GM19099 (cell line): ENCODE measurements at regions not wholly inside any gene's neighbourhood (a gene's known extent, or its start where the extent isn't known, plus 50 kb on each side); places are given as distances from the start of the nearest gene placed in this dataset.

Experiments used
- POLR2A ChIP-seq: IDR thresholded peaks from 3 replicates; pipeline ENCODE4 v1.6.1; 2011; ENCODE audit warnings: low read depth; ENCODE audit not compliant: insufficient read length; ENCODE audit errors: extremely low read depth

- TF ChIP-seq POLR2A = no peak
Observed at GRCh38 chr20:60108397-60108796, 150.2 kb downstream of the CDH26 start.

DNA sequence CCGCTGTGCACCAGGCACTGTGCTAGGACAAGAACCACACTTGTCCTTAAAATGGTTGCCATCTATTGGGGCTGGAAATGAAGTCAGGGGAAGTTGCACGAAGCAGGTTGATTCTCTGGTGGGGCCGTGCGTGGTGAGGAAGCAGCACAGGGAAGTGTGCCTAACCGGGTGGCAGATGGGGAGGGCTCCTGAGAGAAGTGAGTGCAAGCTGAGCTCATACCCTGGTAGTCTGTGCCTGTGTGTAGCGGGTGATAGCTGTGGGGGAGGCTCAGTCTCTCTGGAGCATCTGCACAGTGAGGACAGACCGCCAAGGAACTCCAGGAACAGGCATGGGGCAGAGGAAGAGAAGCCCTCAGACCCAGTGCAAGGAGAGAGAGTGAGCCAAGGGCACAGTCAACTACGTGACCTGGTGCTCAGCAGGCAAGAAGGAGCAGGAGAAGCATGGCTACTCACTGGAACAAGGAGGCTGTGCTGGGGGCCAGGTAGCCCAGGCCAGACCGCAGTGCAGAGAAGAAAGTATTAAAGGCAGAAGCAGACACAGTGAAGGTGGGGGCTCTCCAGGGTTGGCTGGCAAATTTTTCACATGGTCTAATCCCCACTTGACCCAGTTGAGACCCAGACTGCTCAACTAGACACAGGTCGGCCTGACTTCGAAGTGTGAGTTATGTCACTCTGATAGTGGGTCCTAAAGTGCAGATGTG lies 155.0 kb downstream of the CDH26 start:
- TF ChIP-seq POLR2A = no peak

- TF ChIP-seq POLR2A = no peak
Observed at GRCh38 chr20:60113771-60114170, 155.5 kb downstream of the CDH26 start.

DNA sequence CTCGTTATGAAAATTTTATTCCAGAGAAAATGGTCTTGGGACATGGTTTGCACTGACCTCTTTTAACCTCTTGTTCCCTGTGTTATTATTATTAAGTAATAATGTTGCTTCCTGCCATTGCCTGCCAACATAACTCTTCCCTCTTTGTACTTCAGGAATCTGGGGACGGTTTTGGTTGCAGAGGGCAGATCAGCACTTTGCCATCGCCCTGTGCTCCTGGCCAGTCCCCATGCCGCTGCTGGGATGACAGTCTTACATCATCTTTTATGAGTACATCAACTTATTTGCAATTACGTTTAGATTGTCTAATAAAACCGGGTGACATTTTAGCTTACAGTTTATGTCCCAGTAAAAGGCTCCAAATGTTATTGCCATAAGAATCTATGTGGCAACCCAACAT lies 157.2 kb downstream of the CDH26 start:
- no peak for TF ChIP-seq POLR2A

DNA sequence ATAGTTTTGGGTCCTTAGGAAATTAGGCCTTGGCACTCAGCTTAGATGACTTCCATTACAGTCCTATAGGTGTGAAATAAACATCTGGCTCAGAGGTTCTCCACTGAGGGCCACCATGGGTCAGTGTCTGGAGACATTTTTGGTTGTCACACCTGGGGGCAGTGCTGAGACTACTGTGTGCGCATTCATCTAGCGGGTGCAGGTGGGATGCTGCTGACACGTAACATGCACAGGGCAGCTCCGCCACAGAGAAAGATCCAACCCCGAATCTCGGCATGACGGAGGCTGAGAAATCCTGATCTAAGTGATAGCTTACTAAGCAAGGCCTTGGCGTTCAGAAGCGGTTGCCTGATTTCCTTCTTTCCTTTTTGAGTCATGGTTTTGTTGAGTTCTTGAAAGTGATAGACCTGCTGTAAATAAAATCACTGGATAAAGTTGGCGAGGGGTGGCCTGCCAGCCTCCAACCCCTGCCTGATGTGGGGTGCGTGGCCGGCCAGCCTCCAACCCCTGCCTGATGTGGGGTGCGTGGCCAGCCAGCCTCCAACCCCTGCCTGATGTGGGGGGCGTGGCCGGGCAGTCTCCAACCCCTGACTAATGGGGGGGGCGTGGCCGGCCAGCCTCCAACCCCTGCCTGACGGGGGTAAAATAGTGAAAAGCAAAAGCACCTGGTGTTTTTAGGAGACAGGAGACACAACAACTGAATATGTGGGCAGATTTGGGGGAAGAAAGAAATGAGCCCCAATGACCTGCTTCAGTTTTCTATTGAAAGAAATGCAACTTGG lies 158.1 kb downstream of the CDH26 start:
- TF ChIP-seq POLR2A = no peak

DNA sequence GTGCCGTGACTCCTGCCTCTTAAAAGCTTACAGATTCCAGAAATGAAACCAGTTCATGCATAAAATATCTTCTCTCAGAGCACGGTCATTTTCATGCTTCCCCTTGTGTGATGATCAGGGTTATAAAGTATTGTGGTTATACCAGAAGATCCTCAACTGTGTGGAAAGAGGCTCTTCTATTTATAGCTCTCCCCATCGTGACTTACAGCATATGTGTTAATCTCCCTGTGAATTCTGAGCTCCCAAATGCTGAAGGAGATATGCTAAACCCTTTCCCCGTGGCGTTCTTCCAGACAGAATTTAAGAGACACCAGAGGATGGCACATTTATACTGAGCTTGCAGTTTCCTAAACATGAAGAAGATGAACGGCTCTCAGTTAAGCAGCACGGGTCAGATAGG lies 158.8 kb downstream of the CDH26 start:
- TF ChIP-seq POLR2A = no peak

- TF ChIP-seq POLR2A = no peak
Observed at GRCh38 chr20:60121903-60122302, 163.7 kb downstream of the CDH26 start.

GRCh38 chr20:60122671-60123070 lies 164.4 kb downstream of the CDH26 start:
- TF ChIP-seq POLR2A = no peak

DNA sequence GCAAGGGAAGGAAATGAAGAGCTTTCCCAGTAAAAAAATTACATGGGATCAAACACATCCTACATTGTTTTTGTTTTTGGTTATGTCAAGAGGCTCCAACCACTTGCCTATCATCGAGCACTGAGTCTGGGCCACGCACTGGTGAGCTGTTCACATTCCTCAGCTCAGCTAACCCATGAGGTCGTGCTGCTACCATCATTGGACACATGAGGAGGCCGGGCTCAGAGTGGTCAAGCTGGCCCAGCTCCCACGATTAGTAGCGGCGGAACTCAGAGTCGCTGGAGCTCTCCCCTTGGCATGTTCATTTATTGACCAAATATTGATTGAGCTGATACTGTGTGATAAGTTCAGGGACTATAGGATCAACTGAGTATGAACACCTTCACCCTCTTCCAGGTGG lies 164.9 kb downstream of the CDH26 start:
- no peak for TF ChIP-seq POLR2A

GRCh38 chr20:60123652-60124051 lies 165.4 kb downstream of the CDH26 start:
- no peak for TF ChIP-seq POLR2A

DNA sequence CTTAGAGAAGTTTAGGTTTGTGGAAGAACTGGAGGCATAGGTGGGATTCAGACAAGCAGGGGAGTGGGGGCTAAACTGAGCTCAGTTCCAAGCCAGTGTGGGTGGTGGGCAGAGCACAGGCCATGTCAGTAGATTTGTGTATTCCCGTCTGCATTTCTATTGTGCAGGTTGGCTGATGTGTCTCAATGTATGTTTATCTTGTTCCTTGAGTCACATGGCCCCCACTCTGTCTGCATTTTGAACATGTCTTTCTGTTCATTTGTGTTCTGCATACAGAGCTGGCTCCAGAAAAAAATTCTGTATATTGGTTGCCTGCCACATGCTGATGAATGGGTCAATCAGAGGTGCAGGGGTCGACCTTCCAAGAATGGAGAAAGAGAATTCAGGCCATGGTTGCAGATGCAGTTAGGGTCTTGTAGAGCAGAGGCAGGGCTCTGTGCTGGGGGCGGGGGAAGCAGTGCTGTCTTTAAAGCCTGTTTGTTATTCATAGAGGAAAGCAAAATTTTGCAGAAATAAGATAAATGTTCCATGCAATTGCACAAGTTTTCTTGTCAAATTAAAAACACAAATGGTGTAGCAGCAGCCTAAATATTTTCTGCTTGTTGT lies 166.7 kb downstream of the CDH26 start:
- no peak for TF ChIP-seq POLR2A

DNA sequence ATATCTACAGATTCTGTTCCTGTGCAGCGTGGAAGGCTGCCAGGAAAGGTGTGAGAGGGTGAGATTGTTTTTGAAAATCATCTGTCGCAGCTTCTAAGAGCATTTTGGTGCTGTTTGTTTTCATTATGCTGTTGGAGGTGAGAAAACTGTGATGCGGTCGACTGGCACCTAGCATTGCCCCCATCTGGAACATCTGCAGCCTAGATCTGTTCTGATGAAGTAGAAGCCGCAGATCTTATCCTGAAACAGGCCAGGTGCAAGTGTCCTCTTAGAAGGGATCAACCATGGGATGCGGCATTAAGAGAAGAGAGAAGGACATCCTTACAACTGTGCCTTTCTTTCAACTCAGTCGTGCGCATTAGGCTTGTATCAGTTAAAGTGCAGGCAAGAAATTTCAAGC lies 167.3 kb downstream of the CDH26 start:
- TF ChIP-seq POLR2A = no peak

DNA sequence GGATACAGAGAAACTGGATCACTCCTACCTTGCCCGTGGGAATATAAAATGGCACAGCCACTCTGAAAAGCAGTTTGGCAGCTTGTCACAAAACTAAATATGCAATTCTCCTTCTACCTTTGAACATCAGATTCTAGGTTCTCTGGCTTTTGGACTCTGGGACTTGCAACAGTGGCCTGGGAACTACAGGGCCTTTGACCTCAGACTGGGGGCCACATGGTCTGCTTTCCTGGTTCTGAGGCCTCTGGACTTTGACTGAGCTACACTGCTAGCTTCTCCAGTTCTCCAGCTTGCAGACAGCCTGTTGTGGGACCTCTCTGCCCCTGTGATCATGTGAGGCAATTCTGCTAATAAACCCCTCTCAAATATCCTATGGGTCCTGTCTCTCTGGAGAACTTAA lies 168.8 kb downstream of the CDH26 start:
- TF ChIP-seq POLR2A = no peak

- no peak for TF ChIP-seq POLR2A
Observed at GRCh38 chr20:60131375-60131774, 173.2 kb downstream of the CDH26 start.

DNA sequence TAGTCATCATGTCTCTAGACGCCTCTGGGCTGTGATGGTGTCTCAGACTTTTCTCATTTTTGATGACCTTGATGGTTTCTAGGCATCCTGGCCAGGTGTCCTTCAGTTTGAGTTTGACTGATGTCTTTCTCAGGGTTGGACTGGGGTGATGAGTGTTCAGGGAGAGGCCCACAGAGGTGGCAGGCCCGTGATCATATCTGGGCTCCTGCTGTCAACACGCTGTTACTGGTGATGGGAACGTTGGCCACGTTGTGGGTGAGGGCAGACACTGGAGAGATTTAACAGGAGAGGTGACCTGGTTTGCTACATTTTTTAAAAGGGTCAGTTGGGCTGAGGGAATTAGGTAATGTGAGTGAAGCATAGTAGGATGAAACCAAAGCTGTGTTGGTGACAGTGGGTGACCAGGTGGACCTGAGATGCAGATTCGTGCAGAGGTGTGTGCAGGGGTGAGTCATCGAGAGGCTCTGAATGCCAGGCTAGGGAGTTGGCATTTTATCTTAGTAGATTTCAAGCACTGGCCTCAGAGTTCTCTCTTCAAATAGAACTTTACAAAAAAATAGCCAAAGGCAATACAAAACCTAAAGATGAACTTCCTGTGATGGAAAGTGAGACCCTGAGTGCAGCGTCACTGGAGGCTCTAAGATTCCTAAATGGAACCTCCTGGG lies 174.1 kb downstream of the CDH26 start:
- TF ChIP-seq POLR2A = no peak
